GM12874 (cell line): ENCODE measurements at regions not wholly inside any gene's neighbourhood (a gene's known extent, or its start where the extent isn't known, plus 50 kb on each side); places are given as distances from the start of the nearest gene placed in this dataset.

Source experiments
- TF ChIP-seq, protein P1 (sequence below): IDR thresholded peaks from 2 replicates; pipeline ENCODE4 v1.5.1; 2011; ENCODE audit warnings: low read depth, mild to moderate bottlenecking, control low read depth, low read length, moderate library complexity; ENCODE audit not compliant: insufficient read depth

DNA sequence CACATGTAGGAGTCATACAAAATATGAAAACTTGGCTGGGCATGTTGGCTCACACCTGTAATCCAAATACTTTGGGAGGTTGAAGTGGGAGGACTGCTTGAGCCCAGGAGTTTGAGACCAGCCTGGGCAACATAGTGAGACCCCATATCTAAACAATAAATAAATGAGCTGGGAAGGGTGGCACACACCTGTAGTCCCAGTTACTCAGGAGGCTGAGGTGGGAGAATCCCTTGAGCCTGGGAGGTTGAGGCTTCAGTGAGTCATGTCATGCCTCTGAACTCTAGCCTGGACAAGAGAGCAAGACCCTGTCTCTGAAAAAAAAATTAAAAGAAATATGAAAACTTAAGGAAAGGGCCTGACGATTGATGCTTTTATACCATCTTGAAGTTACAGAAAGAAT, 112.4 kb upstream of the RAI14 start:
- TF ChIP-seq, protein P1, sequence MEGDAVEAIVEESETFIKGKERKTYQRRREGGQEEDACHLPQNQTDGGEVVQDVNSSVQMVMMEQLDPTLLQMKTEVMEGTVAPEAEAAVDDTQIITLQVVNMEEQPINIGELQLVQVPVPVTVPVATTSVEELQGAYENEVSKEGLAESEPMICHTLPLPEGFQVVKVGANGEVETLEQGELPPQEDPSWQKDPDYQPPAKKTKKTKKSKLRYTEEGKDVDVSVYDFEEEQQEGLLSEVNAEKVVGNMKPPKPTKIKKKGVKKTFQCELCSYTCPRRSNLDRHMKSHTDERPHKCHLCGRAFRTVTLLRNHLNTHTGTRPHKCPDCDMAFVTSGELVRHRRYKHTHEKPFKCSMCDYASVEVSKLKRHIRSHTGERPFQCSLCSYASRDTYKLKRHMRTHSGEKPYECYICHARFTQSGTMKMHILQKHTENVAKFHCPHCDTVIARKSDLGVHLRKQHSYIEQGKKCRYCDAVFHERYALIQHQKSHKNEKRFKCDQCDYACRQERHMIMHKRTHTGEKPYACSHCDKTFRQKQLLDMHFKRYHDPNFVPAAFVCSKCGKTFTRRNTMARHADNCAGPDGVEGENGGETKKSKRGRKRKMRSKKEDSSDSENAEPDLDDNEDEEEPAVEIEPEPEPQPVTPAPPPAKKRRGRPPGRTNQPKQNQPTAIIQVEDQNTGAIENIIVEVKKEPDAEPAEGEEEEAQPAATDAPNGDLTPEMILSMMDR, result no peak

DNA sequence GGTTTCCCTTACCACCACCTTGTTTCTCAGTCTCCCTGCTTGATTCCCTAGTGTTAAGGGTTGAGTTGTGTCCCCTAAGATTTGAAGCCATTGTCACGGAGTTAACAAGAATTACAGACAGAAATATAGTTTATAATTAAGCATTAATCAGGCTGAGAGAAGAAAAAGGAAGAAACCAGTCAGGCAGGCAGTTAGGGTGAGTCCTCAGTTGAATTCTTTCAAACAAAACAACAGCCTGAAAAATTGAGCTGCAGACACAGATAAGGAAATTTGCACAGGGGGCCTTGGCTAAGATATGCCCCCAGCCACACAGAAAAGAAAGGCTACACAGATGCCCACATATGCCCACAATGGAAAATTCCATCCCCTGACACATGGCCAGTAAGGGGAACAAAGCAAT, 111.7 kb upstream of the RAI14 start:
- TF ChIP-seq, protein P1, result no peak

DNA sequence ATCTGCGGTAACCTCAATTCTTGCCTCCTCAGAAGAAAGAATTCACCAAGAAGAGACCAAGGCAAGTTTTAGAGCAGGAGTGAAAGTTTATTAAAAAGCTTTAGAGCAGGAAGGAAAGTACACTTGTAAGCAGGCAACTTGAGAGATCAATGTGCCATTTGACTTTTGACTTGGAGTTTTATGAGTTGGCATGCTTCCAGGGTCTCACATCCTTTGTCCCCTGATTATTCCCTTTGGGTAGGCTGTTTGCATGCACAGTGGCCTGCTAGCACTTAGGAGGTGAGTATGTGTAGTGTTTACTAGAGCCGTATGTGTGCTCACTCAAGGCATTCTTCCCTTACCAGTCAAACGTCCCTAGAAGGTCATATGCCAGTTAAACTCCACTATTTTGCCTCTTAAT, 111.0 kb upstream of the RAI14 start:
- TF ChIP-seq, protein P1, result no peak

DNA sequence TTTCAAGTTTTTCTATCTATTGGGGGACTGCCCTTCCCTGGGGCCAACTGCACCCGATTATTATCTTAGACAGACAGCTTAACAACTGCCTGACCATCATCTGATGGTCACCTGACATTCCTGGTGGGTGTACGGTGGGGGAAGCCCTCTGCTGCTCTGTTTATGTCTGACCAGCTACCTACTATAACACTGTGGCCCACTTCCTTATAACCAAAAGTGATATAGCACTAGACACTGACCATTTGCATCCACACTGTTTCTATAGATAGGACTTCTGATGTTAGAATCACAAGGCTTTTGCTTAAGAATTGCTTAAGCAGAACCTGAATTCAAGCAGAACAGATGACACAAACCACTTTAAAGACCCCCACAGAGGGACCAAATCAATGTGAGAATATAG, 110.5 kb upstream of the RAI14 start:
- TF ChIP-seq, protein P1, result no peak

DNA sequence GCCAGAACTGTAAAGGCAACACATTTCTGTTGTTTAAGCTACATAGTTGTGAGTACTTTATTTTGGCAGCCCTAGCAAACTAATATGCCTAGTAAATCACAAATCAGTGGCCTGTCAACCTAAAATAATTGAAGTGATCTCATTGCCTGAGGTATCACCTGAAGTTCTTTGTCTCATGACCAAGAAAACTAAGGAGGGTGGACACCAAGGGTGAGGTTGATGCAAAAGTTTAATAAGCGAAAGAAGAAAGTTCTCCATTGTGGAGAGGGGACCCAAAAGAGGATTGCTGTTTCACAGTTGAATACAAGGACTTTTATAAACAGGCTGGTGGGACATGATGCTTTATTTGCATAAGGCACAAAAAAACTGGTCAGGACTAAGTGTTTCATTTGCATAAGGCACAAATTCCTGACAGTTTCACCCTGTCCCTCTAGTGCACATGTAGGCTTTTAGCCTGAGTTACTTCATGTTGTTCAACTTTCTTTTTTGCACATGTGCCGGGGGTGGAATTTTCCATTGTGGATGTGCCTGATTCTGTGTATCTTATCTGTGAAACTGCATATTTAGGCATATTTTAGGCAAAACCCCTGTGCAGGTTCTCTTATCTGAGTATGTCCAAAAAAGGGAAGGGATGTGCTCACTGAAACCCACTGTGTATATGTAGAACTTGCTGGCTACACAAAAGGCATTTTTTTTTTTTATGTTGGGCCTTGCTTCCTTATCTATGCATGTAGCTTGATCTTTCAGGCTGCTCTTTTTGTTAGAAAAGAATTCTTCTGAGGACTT, 108.6 kb upstream of the RAI14 start:
- TF ChIP-seq, protein P1, result no peak

DNA sequence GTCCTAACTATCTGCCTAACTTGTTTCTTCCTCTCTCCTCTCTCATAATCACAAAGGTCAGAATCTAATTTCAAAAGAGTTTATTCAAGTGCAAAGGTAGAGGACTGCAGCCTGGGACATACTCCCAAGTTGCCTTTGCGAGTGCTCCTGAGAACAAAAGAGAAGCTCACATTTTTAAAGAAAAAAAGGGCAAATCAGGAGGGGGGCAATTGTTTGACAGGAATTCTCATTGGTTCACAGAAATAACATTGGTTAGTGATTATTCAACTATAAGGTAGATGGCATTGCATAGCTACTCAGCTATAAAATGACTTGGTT, 108.1 kb upstream of the RAI14 start:
- TF ChIP-seq, protein P1, result no peak

DNA sequence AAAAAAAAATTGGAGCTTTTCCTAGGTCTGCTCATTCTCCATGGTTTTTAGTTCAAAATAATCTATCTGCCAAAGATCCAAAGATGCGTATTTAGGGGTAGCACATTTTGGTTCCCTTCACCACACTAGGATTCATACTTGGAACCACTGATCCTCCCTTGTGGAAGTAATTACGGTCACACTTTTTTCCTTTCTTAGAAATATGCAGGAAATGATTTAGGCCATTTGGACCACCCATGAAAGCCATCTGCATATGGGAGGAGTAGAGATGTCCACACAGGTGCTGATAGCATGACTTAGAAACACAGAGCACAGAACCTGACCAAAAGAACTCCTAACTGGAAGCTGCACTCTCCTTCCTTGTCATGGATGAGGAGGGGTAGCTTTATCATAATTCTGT, 105.9 kb upstream of the RAI14 start:
- TF ChIP-seq, protein P1, result no peak
